Upper lobe of right lung (tissue), 1 donor: ENCODE measurements at regions not wholly inside any gene's neighbourhood (a gene's known extent, or its start where the extent isn't known, plus 50 kb on each side); places are given as distances from the start of the nearest gene placed in this dataset.

Experiments
- ATAC-seq: fragments of 200-7000 bp; cut with Tn5 transposase; one replicate; pipeline ENCODE4 v1.9.1; 2020; ENCODE audit warnings: mild to moderate bottlenecking, moderate library complexity
- DNase-seq: peaks from one replicate; pipeline ENCODE4 v3.0.0-alpha.2; 2020
- H3K27ac ChIP-seq: fragments of 200-600 bp; one replicate; pipeline ENCODE4 v1.8.0; 2022
- H3K27me3 ChIP-seq: fragments of 200-600 bp; one replicate; pipeline ENCODE4 v1.8.0; 2022; ENCODE audit warnings: mild to moderate bottlenecking
- H3K36me3 ChIP-seq: fragments of 200-600 bp; one replicate; pipeline ENCODE4 v1.8.0; 2022
- H3K4me1 ChIP-seq: fragments of 200-600 bp; one replicate; pipeline ENCODE4 v1.8.0; 2022
- H3K4me3 ChIP-seq: fragments of 200-600 bp; one replicate; pipeline ENCODE4 v1.8.0; 2022; ENCODE audit warnings: mild to moderate bottlenecking
- H3K9me3 ChIP-seq: fragments of 200-600 bp; one replicate; pipeline ENCODE4 v1.8.0; 2022
- intact Hi-C: fragments of 100-400 bp; cut with DNase I; formaldehyde crosslinking; loops from one replicate; pipeline ENCODE4 v1.11.0; 2022
- TF ChIP-seq, protein P1 (sequence below): fragments of 200-600 bp; IDR thresholded peaks from one replicate; pipeline ENCODE4 v1.8.0; 2022; ENCODE audit warnings: antibody characterized with exemption
- donor health status: DM: no; HTN: yes; CAD: no; lungs with severe emphysema.

DNA sequence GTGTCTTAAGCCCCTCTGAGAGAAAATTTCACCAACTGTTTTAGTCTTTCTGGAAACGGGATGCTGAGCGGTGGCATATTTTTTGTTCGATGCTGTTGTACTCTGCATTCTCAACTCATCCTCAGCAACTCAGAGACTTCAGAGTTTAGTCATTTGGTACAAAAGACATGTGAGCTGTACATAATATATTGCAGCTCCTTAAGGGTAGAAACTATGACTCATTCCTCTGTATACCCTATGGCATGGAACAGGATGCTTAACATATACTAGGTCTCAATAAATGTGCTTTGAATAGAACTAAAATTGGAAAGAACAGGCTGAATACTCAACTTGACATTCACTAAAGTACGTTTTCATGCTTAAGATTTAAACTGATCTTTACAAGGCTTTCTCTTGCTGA, 130.5 kb upstream of the SLITRK2 start:
- Histone ChIP-seq H3K36me3 (no peaks in the 10 kb centered on the region), H3K27me3 (no peaks in the 10 kb centered on the region), H3K4me1 (no peaks in the 10 kb centered on the region), H3K9me3 (no peaks in the 10 kb centered on the region), H3K4me3 (no peak overlapping the region), H3K27ac (no peak overlapping the region)
- ATAC-seq (no peak), DNase-seq (no peak)
- intact Hi-C loops, result no loop called here
- TF ChIP-seq, protein P1, sequence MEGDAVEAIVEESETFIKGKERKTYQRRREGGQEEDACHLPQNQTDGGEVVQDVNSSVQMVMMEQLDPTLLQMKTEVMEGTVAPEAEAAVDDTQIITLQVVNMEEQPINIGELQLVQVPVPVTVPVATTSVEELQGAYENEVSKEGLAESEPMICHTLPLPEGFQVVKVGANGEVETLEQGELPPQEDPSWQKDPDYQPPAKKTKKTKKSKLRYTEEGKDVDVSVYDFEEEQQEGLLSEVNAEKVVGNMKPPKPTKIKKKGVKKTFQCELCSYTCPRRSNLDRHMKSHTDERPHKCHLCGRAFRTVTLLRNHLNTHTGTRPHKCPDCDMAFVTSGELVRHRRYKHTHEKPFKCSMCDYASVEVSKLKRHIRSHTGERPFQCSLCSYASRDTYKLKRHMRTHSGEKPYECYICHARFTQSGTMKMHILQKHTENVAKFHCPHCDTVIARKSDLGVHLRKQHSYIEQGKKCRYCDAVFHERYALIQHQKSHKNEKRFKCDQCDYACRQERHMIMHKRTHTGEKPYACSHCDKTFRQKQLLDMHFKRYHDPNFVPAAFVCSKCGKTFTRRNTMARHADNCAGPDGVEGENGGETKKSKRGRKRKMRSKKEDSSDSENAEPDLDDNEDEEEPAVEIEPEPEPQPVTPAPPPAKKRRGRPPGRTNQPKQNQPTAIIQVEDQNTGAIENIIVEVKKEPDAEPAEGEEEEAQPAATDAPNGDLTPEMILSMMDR, result no peak

DNA sequence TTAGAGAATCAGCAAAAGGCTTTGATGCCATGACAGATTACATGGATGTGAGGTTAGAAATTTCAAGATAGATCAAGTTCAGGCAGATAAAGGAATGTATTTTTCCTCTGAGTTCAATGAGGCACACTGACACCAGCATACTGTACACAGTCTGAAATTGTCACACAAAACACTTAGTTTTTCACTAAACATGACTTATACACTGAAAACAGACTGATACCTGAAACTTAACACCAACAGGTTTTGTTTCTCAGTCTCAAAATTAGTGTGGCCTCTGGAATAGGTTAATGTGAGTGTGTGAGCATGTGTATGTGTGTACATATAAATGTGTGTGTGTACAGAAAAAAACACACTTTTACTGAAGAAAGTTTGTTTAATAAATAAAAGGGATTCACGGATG, 129.9 kb upstream of the SLITRK2 start:
- no peak for ATAC-seq
- H3K4me1 ChIP-seq, result no peaks in the 10 kb centered on the region
- intact Hi-C loops, result no loop called here
- no peaks in the 10 kb centered on the region for H3K36me3 ChIP-seq
- TF ChIP-seq, protein P1, result no peak
- no peak overlapping the region for H3K4me3 ChIP-seq
- DNase-seq, result no peak
- H3K27ac ChIP-seq, result no peak overlapping the region
- H3K9me3 ChIP-seq, result no peaks in the 10 kb centered on the region
- H3K27me3 ChIP-seq, result no peaks in the 10 kb centered on the region

DNA sequence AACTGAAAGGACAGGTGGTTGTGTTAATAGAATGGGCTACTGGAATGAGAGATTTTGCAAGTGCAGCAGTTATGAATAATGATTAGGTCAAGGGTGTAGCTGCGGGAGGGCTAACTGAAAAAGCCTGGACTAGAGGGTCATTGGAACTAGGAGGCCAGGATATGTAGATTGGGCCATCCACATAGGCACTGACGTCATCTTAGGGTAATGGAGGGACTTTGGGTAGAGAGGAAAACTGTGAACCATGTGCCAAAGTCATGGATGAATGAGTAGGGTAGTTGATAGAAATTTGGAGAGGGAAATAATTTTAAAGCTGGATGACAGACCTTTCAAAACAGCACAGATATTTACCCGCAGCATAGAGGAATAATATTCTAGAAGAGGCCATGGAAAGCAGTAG, 123.6 kb upstream of the SLITRK2 start:
- ATAC-seq, result no peak
- TF ChIP-seq, protein P1, result no peak

DNA sequence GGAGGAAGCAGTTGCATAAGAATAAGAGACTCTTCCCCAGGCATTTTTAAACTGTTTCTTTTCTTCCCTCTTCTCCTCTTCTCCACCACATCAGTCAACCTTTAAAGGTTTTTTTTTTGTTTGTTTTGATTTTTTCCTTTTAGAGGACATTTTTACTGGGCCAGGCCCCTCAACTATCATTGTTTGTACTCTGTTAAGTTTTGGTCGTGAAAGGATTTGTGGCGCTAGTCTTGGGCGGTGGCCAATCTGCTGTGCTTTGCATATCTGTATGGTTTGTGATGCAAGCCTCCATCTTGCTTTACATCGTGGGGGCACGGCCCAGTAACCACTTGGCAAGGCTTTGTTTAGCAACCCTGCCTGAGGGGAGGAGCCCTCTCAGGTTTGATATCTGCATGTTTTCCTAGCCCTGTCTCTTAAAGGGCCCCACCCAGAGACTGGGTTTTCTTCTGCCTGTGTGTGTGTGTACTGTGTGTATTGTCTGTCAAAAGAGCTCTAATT, 101.9 kb upstream of the SLITRK2 start:
- H3K27me3 ChIP-seq, result no peaks in the 10 kb centered on the region
- no peak for ATAC-seq
- TF ChIP-seq, protein P1, result no peak
- H3K9me3 ChIP-seq, result no peaks in the 10 kb centered on the region
- no peak for DNase-seq
- H3K4me1 ChIP-seq, result no peaks in the 10 kb centered on the region
- no peaks in the 10 kb centered on the region for H3K36me3 ChIP-seq
- intact Hi-C loops, result no loop called here
- no peak overlapping the region for H3K27ac ChIP-seq
- no peak overlapping the region for H3K4me3 ChIP-seq

More for the DNA sequence above, 123.6 kb upstream of the SLITRK2 start:
- H3K4me1 ChIP-seq, result no peaks in the 10 kb centered on the region
- intact Hi-C loops, result no loop called here
- H3K27me3 ChIP-seq, result no peaks in the 10 kb centered on the region
- H3K27ac ChIP-seq, result no peak overlapping the region
- H3K9me3 ChIP-seq, result no peaks in the 10 kb centered on the region
- H3K36me3 ChIP-seq, result no peaks in the 10 kb centered on the region
- H3K4me3 ChIP-seq, result no peak overlapping the region
- no peak for DNase-seq

DNA sequence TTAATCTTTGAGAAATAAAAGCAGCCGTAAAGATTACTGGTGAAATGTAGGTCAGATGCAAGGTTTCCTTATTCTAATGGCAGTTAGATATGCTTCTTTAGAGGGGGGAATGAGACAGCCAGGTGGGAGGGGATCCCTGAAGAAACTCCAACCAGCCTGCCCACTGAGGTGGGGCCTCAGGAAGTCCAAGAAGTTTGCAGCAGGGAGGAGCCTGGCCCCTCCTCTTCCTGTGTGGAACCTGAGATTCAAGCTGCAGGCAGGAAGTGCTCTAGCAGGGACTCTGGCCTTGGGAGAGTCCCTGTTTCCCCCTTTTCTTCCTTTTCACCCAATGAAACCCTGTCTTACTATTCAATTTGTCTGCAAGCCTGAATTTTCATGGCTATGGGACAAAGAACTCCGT, 101.4 kb upstream of the SLITRK2 start:
- no peak overlapping the region for H3K4me3 ChIP-seq
- no peaks in the 10 kb centered on the region for H3K4me1 ChIP-seq
- DNase-seq, result no peak
- TF ChIP-seq, protein P1, result no peak
- H3K27ac ChIP-seq, result no peak overlapping the region
- intact Hi-C loops, result no loop called here
- no peaks in the 10 kb centered on the region for H3K9me3 ChIP-seq
- H3K36me3 ChIP-seq, result no peaks in the 10 kb centered on the region
- H3K27me3 ChIP-seq, result no peaks in the 10 kb centered on the region
- no peak for ATAC-seq

DNA sequence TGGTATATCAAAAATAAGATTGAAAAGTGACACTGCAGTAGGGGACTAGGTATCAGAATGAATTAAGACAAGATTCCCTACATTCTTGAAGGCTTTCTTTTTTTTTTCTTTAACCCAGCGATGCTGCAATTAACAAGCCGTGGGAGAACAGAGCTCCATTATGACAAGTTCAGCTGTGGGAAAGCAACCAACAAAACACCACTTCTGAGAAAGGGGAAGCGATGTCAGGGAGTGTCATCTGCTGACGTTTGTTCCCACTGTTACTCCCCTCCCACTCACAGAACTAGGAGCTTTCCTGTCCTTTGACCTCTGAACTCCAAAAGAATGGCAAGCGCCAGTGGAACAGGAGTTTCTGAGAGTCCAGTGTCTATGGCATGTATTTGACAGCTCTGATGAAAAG, 90.2 kb upstream of the SLITRK2 start:
- TF ChIP-seq, protein P1, result no peak
- intact Hi-C loops, result no loop called here
- no peaks in the 10 kb centered on the region for H3K9me3 ChIP-seq
- no peak overlapping the region for H3K4me3 ChIP-seq
- no peaks in the 10 kb centered on the region for H3K27me3 ChIP-seq
- H3K27ac ChIP-seq, result no peak overlapping the region
- H3K36me3 ChIP-seq, result no peaks in the 10 kb centered on the region
- no peaks in the 10 kb centered on the region for H3K4me1 ChIP-seq
- ATAC-seq (no peak), DNase-seq (no peak)
